IMR-90 (cell line): ENCODE measurements at regions not wholly inside any gene's neighbourhood (a gene's known extent, or its start where the extent isn't known, plus 50 kb on each side); places are given as distances from the start of the nearest gene placed in this dataset.

Experiments used
- ATAC-seq: fragments of 200-7000 bp; cut with Tn5 transposase; 2 replicates; pipeline ENCODE4 v1.9.1; 2020; ENCODE audit warnings: low read depth, mild to moderate bottlenecking, moderate library complexity
- BruUV-seq: library from RNA; stranded (reverse); fragments of 400-500 nt; replicated peaks from 2 replicates; lab custom pipeline; 2021; lab: Mats Ljungman, UMichigan
- CTCF ChIA-PET: fragments of 300-600 bp; formaldehyde crosslinking; extraction: SDS; loops from one replicate; lab custom pipeline; 2021; ENCODE audit warnings: antibody characterized with exemption; lab: Yijun Ruan, JAX
- POLR2A ChIA-PET: fragments of 300-600 bp; sonication (Branson Sonifier 250); formaldehyde crosslinking; loops from one replicate; lab custom pipeline; 2022; ENCODE audit warnings: antibody characterized with exemption; ENCODE audit not compliant: unreplicated experiment; lab: Charles Lee
- DNase-seq: peaks from one replicate; pipeline ENCODE4 v3.0.0; 2013
- H2AFZ ChIP-seq: replicated peaks from 2 replicates; pipeline ENCODE3; 2013; ENCODE audit warnings: low read length, mild to moderate bottlenecking; ENCODE audit not compliant: poor library complexity
- H2AK5ac ChIP-seq: 2 replicates; pipeline ENCODE4 v1.6.1; 2013; ENCODE audit warnings: low read depth, low read length, inconsistent platforms
- H2AK9ac ChIP-seq: replicated peaks from 2 replicates; pipeline ENCODE3; 2013; ENCODE audit warnings: mild to moderate bottlenecking, low read depth, low read length, moderate library complexity; ENCODE audit not compliant: poor library complexity
- H2BK120ac ChIP-seq: 2 replicates; pipeline ENCODE4 v1.6.1; 2013; ENCODE audit warnings: low read depth, low read length, inconsistent platforms
- H2BK15ac ChIP-seq: 3 replicates; pipeline ENCODE4 v1.6.1; 2013; ENCODE audit warnings: low read depth, low read length, inconsistent platforms
- H2BK20ac ChIP-seq: 2 replicates; pipeline ENCODE4 v1.6.1; 2013; ENCODE audit warnings: low read depth, mild to moderate bottlenecking, inconsistent platforms, low read length, moderate library complexity
- H2BK5ac ChIP-seq: 2 replicates; pipeline ENCODE4 v1.6.1; 2013; ENCODE audit warnings: mild to moderate bottlenecking, low read depth, low read length, inconsistent platforms; ENCODE audit not compliant: poor library complexity, severe bottlenecking
- H3K14ac ChIP-seq: replicated peaks from 2 replicates; pipeline ENCODE4 v1.6.1; 2013; ENCODE audit warnings: low read depth, low read length, inconsistent platforms
- H3K18ac ChIP-seq: 2 replicates; pipeline ENCODE4 v1.6.1; 2013; ENCODE audit warnings: low read depth, low read length, control low read depth
- H3K23ac ChIP-seq: 2 replicates; pipeline ENCODE4 v1.6.1; 2013; ENCODE audit warnings: low read depth, low read length, inconsistent platforms
- H3K27ac ChIP-seq: 2 replicates; pipeline ENCODE4 v1.5.1; 2013; ENCODE audit warnings: mild to moderate bottlenecking, control low read depth, low read length; ENCODE audit not compliant: insufficient read depth
- H3K27me3 ChIP-seq: 2 replicates; pipeline ENCODE4 v1.6.1; 2013; ENCODE audit warnings: low read length; ENCODE audit not compliant: control insufficient read depth, insufficient read depth
- H3K36me3 ChIP-seq: 2 replicates; pipeline ENCODE4 v1.6.1; 2013; ENCODE audit warnings: low read length, mixed read lengths; ENCODE audit not compliant: control insufficient read depth, insufficient read depth
- H3K4ac ChIP-seq: 2 replicates; pipeline ENCODE4 v1.6.1; 2013; ENCODE audit warnings: low read depth, low read length, inconsistent platforms
- H3K4me1 ChIP-seq: 2 replicates; pipeline ENCODE4 v1.6.1; 2013; ENCODE audit warnings: low read length, mixed read lengths; ENCODE audit not compliant: control insufficient read depth, insufficient read depth
- H3K4me2 ChIP-seq: 2 replicates; pipeline ENCODE4 v1.6.1; 2013; ENCODE audit warnings: low read depth, mild to moderate bottlenecking, control low read depth, low read length, moderate library complexity
- H3K4me3 ChIP-seq: 2 replicates; pipeline ENCODE4 v1.5.1; 2013; ENCODE audit warnings: low read depth, mild to moderate bottlenecking, control low read depth, low read length, moderate library complexity; ENCODE audit not compliant: insufficient read depth
- H3K56ac ChIP-seq: 2 replicates; pipeline ENCODE4 v1.6.1; 2013; ENCODE audit warnings: low read length, inconsistent platforms; ENCODE audit not compliant: insufficient read depth; ENCODE audit errors: extremely low read depth
- H3K79me1 ChIP-seq, 2 experiments: 2 replicates each; pipeline ENCODE4 v1.6.1; 2013; ENCODE audit warnings: low read length in 2 of 2, inconsistent platforms in 1 of 2, low read depth in 1 of 2
- H3K9ac ChIP-seq: 2 replicates; pipeline ENCODE4 v1.6.1; 2013; ENCODE audit warnings: low read depth, low read length, control low read depth
- H3K9me1 ChIP-seq: 2 replicates; pipeline ENCODE4 v1.6.1; 2013; ENCODE audit warnings: low read length, inconsistent platforms; ENCODE audit not compliant: insufficient read depth
- H3K9me3 ChIP-seq: 2 replicates; pipeline ENCODE4 v1.6.1; 2013; ENCODE audit warnings: low read length; ENCODE audit not compliant: control insufficient read depth, insufficient read depth
- H4K20me1 ChIP-seq: 2 replicates; pipeline ENCODE4 v1.6.1; 2013; ENCODE audit warnings: low read length, inconsistent platforms; ENCODE audit not compliant: insufficient read depth
- H4K5ac ChIP-seq: 2 replicates; pipeline ENCODE4 v1.6.1; 2013; ENCODE audit warnings: mild to moderate bottlenecking, low read depth, low read length, control low read depth
- H4K8ac ChIP-seq, 2 experiments: 2 replicates each; pipeline ENCODE4 v1.6.1; 2013; ENCODE audit warnings: low read depth in 2 of 2, low read length in 2 of 2, control low read depth in 1 of 2, inconsistent platforms in 1 of 2
- H4K91ac ChIP-seq: 2 replicates; pipeline ENCODE4 v1.6.1; 2013; ENCODE audit warnings: low read depth, low read length, inconsistent platforms; ENCODE audit not compliant: insufficient read depth
- MAZ ChIP-seq: IDR thresholded peaks from 2 replicates; pipeline ENCODE4 v1.6.1; 2012; ENCODE audit warnings: low read depth, mild to moderate bottlenecking, low read length, improper control_type of control experiment, moderate library complexity, borderline replicate concordance
- MXI1 ChIP-seq: IDR thresholded peaks from 2 replicates; pipeline ENCODE4 v1.6.1; 2012; ENCODE audit warnings: low read depth, mild to moderate bottlenecking, low read length, moderate library complexity, borderline replicate concordance
- POLR2A ChIP-seq: IDR thresholded peaks from 2 replicates; pipeline ENCODE4 v1.6.1; 2012; ENCODE audit warnings: mild to moderate bottlenecking, low read depth, low read length
- WGBS, 2 experiments: methylation state at CpG; one replicate each; pipeline versions ENCODE4 v1.1.5 to v1.1.7; 2013; ENCODE audit warnings: missing lambda C conversion rate in 2 of 2; ENCODE audit not compliant: insufficient read length in 1 of 2; ENCODE audit errors: extremely low coverage in 2 of 2; 5-methylcytosine and 5-hydroxymethylcytosine counted together
- dilution Hi-C: fragments of 300-500 bp; cut with HindIII; formaldehyde crosslinking; loops from one replicate; pipeline ENCODE4 v1.14.3; 2018; ENCODE audit warnings: low sequenced_read_pairs; ENCODE audit not compliant: unreplicated experiment
- in situ Hi-C: fragments of 300-500 bp; cut with MboI; formaldehyde crosslinking; loops from 3 replicates; pipeline ENCODE4 v1.14.3; 2019; ENCODE audit warnings: low sequenced_read_pairs, inconsistent platforms, mixed read lengths
- intact Hi-C: fragments of 100-400 bp; cut with micrococcal nuclease; formaldehyde crosslinking; loops from 2 replicates; pipeline ENCODE4 v1.10.0; 2022
- TF ChIP-seq, protein P1 (sequence below): fragments of 150-350 bp; IDR thresholded peaks from 2 replicates; pipeline ENCODE4 v1.6.1; 2017; ENCODE audit warnings: mild to moderate bottlenecking, antibody characterized with exemption, low read length, low read depth

DNA sequence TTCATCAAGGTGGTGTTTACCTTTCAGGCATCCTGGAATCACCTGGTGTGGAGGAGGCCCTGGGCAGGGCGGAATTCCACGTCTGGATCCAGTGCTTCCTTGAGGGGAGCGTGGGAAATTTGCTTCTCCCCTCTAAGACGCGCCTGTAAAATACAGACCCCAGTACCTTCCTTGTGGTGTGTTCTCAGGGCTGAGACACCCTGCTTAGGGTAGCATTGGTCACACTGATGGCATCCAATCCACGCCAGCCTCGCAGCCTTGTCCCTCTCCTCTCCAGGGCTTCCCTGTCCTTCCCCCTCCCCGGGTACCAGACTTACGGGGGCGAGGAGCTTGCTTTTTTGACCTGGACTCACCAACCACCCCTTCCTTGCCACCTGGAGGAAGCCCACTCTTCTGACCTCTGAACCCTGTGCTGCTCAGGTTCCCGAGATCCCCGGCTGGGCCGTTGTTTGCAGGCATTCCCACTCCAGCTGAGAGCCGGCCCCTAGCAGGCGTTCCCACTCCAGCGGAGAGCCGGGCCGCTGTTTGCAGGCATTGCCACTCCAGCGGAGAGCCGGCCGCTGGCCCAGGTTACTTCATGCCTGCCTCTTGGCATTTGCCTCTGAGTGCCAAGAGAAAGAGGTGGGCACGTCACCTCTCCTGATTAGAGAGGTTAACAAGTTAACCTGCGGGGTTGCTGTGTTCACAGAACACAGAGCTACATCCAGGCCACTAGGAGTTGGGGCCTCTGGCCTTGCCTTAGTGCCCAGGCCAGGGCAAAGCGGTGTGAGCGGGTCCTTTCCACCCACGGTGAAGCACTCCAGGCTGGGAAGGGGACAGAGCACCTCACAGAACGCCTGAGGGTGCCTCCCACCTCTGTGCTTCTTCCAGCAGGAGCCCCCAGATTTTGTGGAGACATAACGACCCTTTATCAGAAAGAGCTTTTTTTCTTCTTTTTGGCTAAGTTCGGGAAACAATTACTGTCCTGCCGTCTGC lies 254.0 kb upstream of the PPP2R2D start:
- Histone ChIP-seq H3K27me3 (no peaks in the 10 kb centered on the region), H2BK15ac (no peak overlapping the region), H2AK9ac (no peak overlapping the region), H3K4me1 (no peaks in the 10 kb centered on the region), H4K8ac (no peak overlapping the region), H2BK20ac (no peak overlapping the region), H4K5ac (no peak overlapping the region), H3K36me3 (no peaks in the 10 kb centered on the region), H3K4me3 (no peak overlapping the region), H3K27ac (no peak overlapping the region), H3K56ac (no peak overlapping the region), H3K9me3 (peaks cover 62% of the 10 kb centered on the region), H3K23ac (no peak overlapping the region), H2AFZ (no peak overlapping the region), H2AK5ac (no peak overlapping the region), H4K91ac (no peak overlapping the region), H4K20me1 (no peaks in the 10 kb centered on the region), H3K14ac (no peak overlapping the region), H3K18ac (no peak overlapping the region), H3K9ac (no peak overlapping the region), H3K79me1 (no peaks in the 10 kb centered on the region), H3K4ac (no peak overlapping the region), H2BK5ac (no peak overlapping the region), H3K4me2 (no peak overlapping the region), H3K9me1 (no peaks in the 10 kb centered on the region), H2BK120ac (no peak overlapping the region)
- dilution Hi-C loops: no loop called here
- ChIA-PET CTCF (interaction anchor here (0.6 kb wide), 1 partner anchor 1153 kb away, joined by 3 read pairs; no protein-coding TSS in a partner anchor), POLR2A (no interaction called here)
- TF ChIP-seq, protein P1, sequence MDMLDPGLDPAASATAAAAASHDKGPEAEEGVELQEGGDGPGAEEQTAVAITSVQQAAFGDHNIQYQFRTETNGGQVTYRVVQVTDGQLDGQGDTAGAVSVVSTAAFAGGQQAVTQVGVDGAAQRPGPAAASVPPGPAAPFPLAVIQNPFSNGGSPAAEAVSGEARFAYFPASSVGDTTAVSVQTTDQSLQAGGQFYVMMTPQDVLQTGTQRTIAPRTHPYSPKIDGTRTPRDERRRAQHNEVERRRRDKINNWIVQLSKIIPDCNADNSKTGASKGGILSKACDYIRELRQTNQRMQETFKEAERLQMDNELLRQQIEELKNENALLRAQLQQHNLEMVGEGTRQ: no peak
- TF ChIP-seq MXI1: no peak
- no peak for TF ChIP-seq MAZ
- no peak for TF ChIP-seq POLR2A
- no TSS peak for BruUV-seq
- in situ Hi-C loops: no loop called here
- DNase-seq: no peak
- 14% methylated on average over 2 of the region's 30 CpGs; no CpG with 5 or more reads in 1 of the 2 experiments for WGBS, 2 experiments
- no peak for ATAC-seq
- intact Hi-C loops: no loop called here
